Body of pancreas (tissue), 4 donors: ENCODE measurements at regions not wholly inside any gene's neighbourhood (a gene's known extent, or its start where the extent isn't known, plus 50 kb on each side); places are given as distances from the start of the nearest gene placed in this dataset.

Source experiments
- POLR2A ChIP-seq, 3 donors: fragments of 450-650 bp; IDR thresholded peaks; one replicate each; pipeline ENCODE4 v1.6.1; 2016; ENCODE audit warnings: antibody characterized with exemption in 3 of 3, mild to moderate bottlenecking in 2 of 3
- TF ChIP-seq, protein P1 (sequence below), 7 experiments: fragments of 450-650 bp in 4 of 7; fragments of 200-600 bp in 3 of 7; sonication (generic) in 3 of 7; IDR thresholded peaks; one replicate each; pipeline ENCODE4 v1.5.1; 2016 to 2019; ENCODE audit warnings: antibody characterized with exemption in 7 of 7

DNA sequence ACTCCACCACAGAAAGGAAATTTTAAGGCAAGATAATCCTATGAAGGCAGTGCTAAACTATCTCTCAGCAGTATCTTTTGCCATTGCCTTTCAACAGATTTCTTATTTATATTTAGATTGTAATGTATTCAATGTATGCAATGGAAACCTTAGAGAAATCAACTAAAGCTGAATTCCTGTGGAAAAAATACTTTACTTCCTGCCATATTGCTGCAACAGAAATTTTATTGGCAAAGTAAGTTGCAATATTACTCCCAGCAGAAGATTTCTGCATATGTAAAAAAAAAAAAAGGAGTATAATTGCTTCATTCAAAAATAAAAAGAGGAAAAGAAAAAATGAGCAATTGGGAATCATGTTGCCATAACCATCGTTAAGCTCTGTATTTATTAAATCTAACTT is 454.6 kb upstream of the CD180 start:
- TF ChIP-seq, protein P1, sequence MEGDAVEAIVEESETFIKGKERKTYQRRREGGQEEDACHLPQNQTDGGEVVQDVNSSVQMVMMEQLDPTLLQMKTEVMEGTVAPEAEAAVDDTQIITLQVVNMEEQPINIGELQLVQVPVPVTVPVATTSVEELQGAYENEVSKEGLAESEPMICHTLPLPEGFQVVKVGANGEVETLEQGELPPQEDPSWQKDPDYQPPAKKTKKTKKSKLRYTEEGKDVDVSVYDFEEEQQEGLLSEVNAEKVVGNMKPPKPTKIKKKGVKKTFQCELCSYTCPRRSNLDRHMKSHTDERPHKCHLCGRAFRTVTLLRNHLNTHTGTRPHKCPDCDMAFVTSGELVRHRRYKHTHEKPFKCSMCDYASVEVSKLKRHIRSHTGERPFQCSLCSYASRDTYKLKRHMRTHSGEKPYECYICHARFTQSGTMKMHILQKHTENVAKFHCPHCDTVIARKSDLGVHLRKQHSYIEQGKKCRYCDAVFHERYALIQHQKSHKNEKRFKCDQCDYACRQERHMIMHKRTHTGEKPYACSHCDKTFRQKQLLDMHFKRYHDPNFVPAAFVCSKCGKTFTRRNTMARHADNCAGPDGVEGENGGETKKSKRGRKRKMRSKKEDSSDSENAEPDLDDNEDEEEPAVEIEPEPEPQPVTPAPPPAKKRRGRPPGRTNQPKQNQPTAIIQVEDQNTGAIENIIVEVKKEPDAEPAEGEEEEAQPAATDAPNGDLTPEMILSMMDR (IDR thresholded peaks at IDR 0.05) = no peak
- TF ChIP-seq POLR2A (IDR thresholded peaks at IDR 0.05) = no peak
